ENCODE measurements at regions not wholly inside any gene's neighbourhood (a gene's known extent, or its start where the extent isn't known, plus 50 kb on each side); places are given as distances from the start of the nearest gene placed in this dataset.

- peak; percentile 18 for DNase-seq (ENCODE audit: low spot score)
Measured at GRCh38 chr20:6562111-6562510, 205.4 kb upstream of the BMP2 start.

GRCh38 chr20:6560978-6561377, 206.5 kb upstream of the BMP2 start:
- no peak for DNase-seq (ENCODE audit: low spot score)

GRCh38 chr20:6559791-6560190, 207.7 kb upstream of the BMP2 start:
- no peak for DNase-seq (ENCODE audit: low spot score)

GRCh38 chr20:6558341-6558740, 209.1 kb upstream of the BMP2 start:
- no peak for DNase-seq (ENCODE audit: low spot score)

DNA sequence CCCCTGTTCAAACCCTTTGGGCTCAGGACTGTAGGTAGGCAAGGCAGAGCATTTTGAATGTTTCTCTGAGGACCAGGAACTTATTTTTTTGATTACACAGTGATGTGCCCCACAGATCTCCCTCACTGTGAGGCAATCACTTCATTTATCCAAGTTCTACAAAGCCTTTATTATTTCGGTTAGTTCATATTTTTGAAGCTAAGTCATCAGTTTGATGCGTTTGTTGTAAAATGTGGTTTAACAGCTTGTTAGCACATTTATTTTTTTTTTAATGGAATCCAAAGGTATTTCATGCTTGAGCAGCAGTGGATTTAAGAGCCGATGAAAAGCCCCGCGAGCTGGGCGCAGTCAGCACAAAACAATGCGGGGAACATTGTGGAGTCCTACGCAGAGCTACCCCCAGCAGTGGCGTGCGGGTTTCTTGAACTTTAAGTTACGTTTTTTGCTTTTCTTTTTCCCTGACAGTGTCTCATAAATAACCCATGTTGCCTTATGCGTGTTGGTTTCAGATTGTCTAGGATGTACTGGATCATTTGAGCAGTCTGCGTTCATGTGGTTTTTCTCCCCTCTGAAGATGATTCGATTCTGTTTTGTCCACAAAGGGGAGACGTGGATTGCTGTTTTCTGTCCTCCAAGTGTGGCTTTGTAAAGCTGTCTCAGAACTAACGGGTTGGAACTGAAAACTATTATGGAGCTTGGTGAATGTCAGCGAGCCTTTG, 233.6 kb upstream of the BMP2 start:
- DNase-seq (ENCODE audit: low spot score): peak; percentile 40

DNA sequence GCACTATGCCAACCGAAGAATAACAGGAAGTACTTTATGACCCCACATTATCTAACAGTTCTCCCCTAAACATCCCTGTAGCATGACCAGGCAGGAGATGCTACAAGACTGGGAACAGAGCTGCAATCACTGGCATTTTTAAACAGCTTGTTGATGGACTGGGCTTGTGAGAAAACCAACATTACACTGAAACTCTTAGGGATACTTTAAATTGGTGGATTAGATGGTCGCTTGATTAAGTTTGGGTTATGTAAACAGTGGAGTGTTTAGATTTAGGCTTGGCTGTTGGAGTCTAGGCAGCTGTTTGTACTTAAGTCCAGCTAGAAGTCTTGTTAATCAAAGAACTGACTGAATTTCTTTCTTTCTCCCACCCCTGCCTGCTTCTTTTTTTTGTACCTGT, 234.1 kb upstream of the BMP2 start:
- DNase-seq (ENCODE audit: low spot score): peak; percentile 8

DNA sequence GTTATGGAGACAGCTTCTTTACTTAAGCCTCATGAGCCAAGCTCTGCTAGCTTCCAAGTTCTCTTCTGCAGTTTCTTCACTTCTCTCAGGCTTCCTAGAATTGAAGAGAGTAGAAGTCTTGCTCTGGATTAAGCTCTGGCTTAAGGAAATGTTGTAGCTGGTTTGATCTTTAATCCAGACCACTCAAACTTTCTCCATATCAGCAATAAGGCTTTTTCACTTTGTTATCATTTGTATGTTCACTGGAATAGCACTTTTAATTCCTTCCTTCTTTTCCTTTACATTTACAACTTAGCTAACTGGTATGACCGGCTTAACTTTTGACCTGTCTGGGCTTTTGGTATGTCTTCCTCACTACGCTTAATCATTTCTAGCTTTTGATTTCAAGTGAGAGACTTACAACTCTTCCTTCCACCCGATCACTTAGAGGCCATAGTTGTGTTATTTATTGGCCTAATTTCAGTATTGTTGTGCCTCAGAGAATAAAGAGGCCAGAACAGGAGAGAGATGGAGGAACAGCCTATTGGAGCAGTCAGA, 236.6 kb upstream of the BMP2 start:
- DNase-seq (ENCODE audit: low spot score): no peak

GRCh38 chr20:6530254-6530653, 237.2 kb upstream of the BMP2 start:
- DNase-seq (ENCODE audit: low spot score): no peak

- DNase-seq (ENCODE audit: low spot score): no peak
Measured at GRCh38 chr20:6525447-6526303, 241.8 kb upstream of the BMP2 start.

DNA sequence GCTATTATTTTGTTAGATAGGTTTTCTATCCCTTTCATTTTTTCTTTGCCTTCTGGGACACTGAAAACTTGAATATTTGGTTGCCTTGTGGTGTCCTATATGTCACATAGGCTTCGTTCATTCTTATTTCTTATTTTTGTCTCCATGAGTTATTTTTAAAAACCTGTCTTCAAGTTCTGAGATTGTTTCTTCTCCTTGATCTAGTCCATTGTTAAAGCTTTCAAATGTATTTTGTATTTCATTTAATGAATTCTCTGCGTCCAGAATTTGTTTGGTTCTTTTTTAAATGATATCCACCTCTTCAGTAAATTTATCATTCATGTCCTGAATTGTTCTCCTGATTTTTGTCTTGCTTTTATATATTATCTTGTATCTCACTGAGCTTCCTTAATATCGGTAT, 243.2 kb upstream of the BMP2 start:
- no peak for DNase-seq (ENCODE audit: low spot score)

DNA sequence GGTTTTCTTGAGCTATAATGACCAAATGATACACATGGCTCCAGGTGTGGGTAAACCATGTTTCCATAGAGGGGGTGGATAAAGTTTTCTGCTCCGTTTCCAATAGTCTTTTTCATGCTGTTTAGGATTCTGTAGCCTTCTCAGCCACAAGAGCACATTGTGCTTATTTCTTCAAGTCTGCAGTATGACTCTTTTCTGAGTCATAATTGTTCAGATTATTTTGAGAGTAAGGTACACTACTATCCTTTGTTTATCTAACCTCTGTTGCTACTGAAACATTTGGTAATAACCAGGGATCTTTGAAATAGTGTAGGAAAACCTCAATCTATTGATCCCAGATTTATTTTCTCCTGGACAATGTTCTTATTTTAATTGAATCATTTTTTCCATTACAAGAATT, 247.9 kb upstream of the BMP2 start:
- DNase-seq (ENCODE audit: low spot score): no peak

- no peak for DNase-seq (ENCODE audit: low spot score)
Measured at GRCh38 chr20:6515261-6515660, 252.2 kb upstream of the BMP2 start.

- DNase-seq (ENCODE audit: low spot score): no peak
Measured at GRCh38 chr20:6513599-6513998, 253.9 kb upstream of the BMP2 start.

DNA sequence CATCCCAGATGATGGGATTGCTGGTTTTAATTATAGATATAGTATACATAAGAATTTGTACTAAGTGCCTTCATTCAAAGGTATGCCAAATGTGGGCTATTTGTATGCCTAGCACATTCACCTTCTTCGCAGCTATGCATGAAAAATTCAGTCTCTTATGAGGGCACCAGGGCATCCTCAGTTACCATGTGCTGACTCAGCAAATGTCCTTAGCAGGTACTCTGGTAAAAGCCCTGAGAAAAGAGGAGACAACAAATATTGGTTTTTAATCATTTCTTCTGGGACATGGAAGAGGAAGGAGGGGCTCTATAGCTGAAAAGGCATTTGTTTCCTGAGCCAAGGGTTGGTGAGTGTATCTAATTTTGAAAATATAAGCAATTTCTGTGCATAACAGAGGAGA, 258.1 kb upstream of the BMP2 start:
- no peak for DNase-seq (ENCODE audit: low spot score)

- no peak for DNase-seq (ENCODE audit: low spot score)
Measured at GRCh38 chr20:6506906-6507305, 260.6 kb upstream of the BMP2 start.

DNA sequence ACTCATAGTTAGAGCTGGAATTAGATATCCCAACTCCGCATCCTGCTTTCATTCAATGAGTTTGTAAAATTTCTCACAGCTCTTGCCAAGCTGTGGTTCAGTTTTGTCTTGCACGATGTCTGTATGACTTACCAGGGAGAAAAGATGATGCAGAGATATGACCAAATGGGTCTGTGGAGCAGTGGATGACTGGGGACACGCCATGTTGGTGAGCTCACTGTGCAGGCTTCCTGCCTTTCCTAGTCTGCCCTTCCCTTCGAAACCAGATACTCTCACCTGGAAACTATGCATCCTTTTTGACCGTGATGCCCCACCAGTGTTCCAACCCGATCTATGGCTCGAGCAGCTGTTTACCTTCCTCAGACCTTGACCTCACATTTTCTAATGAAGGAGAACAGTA, 262.7 kb upstream of the BMP2 start:
- no peak for DNase-seq (ENCODE audit: low spot score)

DNA sequence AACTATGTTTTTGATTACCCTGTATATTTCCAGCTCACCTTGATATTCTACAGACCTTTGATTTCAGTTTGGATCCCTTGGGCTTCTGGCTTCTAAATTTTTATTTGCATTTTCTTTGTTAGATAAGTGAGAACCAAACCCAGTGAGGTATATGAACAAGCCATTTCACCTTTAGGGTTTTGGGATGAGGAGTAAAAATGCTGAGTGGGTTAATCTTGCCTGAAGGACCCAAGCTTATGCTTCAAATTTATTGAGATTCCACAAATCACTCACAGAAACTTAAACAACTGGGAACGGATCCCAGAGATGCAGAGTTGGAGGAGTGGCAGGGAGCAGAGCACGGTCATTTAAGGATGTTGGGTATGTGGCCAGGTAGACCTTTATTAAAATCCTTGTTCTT, 263.3 kb upstream of the BMP2 start:
- DNase-seq (ENCODE audit: low spot score): no peak

DNA sequence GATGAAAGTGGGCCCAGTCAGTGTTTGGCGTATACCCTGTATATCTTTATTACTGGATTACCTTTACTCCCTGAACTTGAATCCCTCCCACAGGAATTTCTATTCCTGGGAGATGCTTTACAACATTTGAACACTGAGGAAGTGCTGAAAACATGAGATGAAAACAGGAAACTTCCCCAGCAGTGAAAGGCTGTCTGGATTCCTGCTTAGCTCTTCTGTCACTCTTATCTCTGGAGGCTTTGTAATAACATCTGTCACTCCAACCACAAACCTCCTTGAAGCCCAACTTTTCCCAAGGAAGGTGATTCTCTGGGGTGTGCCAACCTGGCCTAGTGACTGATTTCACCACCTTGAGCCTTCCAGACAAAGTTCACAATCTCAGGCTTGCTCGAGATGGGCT, 264.5 kb upstream of the BMP2 start:
- DNase-seq (ENCODE audit: low spot score): no peak

DNA sequence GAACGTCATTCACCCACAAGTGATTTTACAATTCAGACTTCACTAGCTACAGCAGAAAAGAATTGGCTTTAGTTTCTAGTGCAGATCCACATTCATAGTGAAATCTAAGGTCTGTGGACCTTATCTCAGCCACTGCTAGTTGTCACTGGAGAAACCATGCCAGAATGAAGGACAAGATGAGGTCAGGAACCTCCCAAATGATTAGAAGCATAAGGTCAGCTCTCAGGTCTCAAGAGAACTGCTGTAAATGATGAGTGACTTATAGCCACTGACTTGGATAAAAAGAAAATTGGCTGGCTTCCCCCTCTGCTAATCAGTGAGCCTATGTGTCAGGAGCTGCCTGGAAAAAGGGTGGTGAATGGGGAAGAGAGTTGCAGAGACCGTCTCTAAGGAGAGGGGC, 265.3 kb upstream of the BMP2 start:
- DNase-seq (ENCODE audit: low spot score): no peak

DNA sequence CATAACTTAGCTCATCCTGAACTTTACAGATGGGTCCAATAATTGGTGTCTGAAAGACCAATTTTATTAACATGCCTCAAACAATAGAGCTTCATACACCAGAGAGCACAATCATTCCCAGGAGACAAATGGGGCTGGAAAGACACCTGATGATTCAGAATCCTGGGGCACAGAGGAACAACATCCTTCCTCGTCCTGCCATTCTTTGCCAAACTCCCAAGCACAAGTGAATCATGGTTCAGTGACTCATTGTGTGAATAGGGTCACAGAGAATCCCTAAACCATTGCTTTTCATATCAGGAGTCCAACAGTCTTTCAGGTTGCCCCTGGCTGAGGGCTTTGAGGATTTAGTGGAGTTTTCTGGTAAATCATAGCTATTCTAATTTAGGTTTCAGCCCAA, 266.4 kb upstream of the BMP2 start:
- no peak for DNase-seq (ENCODE audit: low spot score)

- DNase-seq (ENCODE audit: low spot score): no peak
Measured at GRCh38 chr20:6499566-6499965, 267.9 kb upstream of the BMP2 start.

- DNase-seq (ENCODE audit: low spot score): no peak
Measured at GRCh38 chr20:6496874-6497273, 270.6 kb upstream of the BMP2 start.

GRCh38 chr20:6495907-6496306, 271.6 kb upstream of the BMP2 start:
- DNase-seq (ENCODE audit: low spot score): no peak

All from AG20443 (cell line).